Activated naive CD4-positive, alpha-beta T cell treated with anti-CD3 and anti-CD28 coated beads for 36 hours (primary cell): ENCODE measurements at regions not wholly inside any gene's neighbourhood (a gene's known extent, or its start where the extent isn't known, plus 50 kb on each side); places are given as distances from the start of the nearest gene placed in this dataset.

Experiments used
- CTCF ChIA-PET: fragments of 350-600 bp; sonication (Branson Sonifier 250); formaldehyde crosslinking; loops from one replicate; lab custom pipeline; 2021; ENCODE audit warnings: antibody characterized with exemption; lab: Charles Lee
- DNase-seq: peaks from one replicate; pipeline ENCODE4 v3.0.0-alpha.2; 2020
- H3K27ac Mint-ChIP-seq: one replicate; pipeline ENCODE4 v1.8.0; 2021; ENCODE audit warnings: mild to moderate bottlenecking, mixed read lengths
- H3K27me3 Mint-ChIP-seq: one replicate; pipeline ENCODE4 v1.8.0; 2021; ENCODE audit warnings: low read depth, mixed read lengths
- H3K36me3 Mint-ChIP-seq: one replicate; pipeline ENCODE4 v1.8.0; 2021; ENCODE audit warnings: low read depth, mixed read lengths
- H3K4me1 Mint-ChIP-seq: one replicate; pipeline ENCODE4 v1.8.0; 2021; ENCODE audit warnings: low read depth, mixed read lengths
- H3K4me3 Mint-ChIP-seq: one replicate; pipeline ENCODE4 v1.8.0; 2021; ENCODE audit warnings: mild to moderate bottlenecking, moderate library complexity, mixed read lengths
- H3K9me3 Mint-ChIP-seq: one replicate; pipeline ENCODE4 v1.8.0; 2021; ENCODE audit warnings: mixed read lengths
- intact Hi-C: fragments of 100-400 bp; cut with micrococcal nuclease; formaldehyde crosslinking; loops from one replicate; pipeline ENCODE4 v1.15.1; 2023

DNA sequence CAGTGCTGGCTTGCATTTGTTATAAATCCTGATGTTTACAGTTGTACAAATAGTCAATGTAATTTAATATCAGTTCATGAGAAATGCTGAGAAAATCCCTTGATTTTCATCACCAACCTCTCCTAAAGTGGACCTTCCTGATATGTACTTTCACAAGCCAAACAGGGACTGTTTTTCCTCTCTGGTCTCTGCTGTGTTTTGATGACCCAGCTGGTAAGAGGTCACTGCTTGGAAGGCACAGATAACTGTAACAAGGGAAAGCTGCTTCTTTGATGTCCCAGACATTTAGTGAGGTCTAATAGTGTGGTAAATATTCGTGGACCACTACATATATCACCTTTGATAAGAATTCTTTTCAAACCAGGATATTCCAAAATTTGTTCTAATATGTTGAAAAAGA is 68.7 kb upstream of the HAPLN1 start:
- intact Hi-C loops = no loop called here

DNA sequence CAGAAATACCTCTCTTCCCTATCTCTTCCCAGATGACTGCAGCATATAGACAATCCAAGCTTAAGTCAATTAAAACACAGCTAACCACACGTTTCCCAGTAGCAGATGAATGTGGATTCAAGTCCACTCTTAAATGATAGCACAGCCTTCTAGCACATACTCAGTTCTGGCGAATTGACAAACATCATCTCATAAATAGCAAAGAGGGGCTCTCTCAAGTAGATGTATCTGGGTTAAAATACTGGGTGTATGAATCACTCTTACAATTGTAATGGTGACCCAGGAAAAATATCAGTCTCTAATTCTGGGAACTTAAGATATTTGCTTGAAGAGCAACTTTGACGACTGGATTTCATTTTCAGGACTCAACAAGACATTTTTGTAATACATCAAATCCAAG is 67.0 kb upstream of the HAPLN1 start:
- no peaks in the 10 kb centered on the region for H3K9me3 Mint-ChIP-seq
- no peak overlapping the region for H3K4me3 Mint-ChIP-seq
- no peak for DNase-seq
- peaks cover 6% of the 10 kb centered on the region for H3K27me3 Mint-ChIP-seq
- H3K36me3 Mint-ChIP-seq = no peaks in the 10 kb centered on the region
- CTCF ChIA-PET = no interaction called here
- H3K4me1 Mint-ChIP-seq = no peaks in the 10 kb centered on the region
- intact Hi-C loops = no loop called here
- H3K27ac Mint-ChIP-seq = no peak overlapping the region

More for the DNA sequence above, 68.7 kb upstream of the HAPLN1 start:
- no peak for DNase-seq
- H3K27me3 Mint-ChIP-seq = peaks cover 6% of the 10 kb centered on the region
- no peaks in the 10 kb centered on the region for H3K9me3 Mint-ChIP-seq
- no peaks in the 10 kb centered on the region for H3K36me3 Mint-ChIP-seq
- H3K4me3 Mint-ChIP-seq = no peak overlapping the region
- H3K4me1 Mint-ChIP-seq = no peaks in the 10 kb centered on the region
- CTCF ChIA-PET = no interaction called here
- no peak overlapping the region for H3K27ac Mint-ChIP-seq

DNA sequence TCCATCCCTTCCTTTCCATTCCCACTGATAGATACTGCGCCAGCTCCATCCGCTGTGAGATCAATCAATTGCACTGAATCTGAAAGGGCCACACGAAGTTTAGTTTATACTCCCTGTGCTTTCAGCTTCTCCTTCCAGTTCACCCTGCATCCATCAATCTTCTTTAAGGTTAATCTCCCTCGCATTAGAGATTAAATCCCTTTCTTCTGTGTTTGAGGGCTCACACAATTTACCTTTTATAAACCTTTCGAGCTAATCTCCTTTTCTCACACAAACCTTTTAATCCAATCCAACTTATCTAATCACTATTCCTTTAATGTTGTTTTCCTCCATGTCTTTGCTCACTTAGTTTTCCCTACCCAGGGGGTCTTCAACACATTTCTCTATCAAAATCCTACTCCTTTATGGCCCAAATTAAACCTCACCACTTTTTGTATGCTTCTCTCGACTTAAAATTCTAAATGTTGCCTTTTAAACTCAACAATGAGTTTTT is 64.6 kb upstream of the HAPLN1 start:
- Mint-ChIP-seq H3K27ac (no peak overlapping the region), H3K9me3 (no peaks in the 10 kb centered on the region), H3K4me3 (no peak overlapping the region), H3K4me1 (no peaks in the 10 kb centered on the region), H3K36me3 (no peaks in the 10 kb centered on the region), H3K27me3 (peaks cover 4% of the 10 kb centered on the region)
- CTCF ChIA-PET = no interaction called here
- no peak for DNase-seq
- intact Hi-C loops = no loop called here

DNA sequence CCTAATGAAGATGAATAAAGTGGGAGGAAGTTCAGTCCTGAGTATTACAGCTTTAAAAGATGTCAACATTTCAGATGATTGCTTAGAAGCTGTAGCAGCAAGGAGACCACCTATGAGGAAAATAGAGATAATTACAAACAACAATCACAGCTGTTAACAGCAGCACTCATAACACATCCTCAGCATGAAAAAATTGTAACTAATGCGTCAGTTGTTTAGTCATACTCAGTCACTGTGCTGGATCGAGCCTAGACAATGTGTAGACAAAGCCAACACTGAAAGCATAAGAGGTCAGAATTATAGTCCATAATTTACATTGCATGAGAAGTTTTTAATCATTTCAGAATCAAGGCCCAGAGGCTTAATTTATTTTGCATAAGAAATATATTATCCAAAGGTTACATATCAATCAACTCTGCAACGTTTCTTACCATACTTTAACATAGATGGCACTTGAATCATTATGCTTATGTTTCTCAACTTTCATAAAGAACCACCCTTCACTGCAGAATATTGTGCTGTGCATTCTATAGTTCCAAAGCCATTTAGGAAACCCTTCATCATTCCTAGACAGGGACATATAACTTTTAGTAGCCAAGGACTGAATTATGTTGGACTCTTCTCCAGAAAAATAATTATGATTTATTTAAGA is 60.2 kb upstream of the HAPLN1 start:
- intact Hi-C loops = no loop called here
- no peak for DNase-seq
- Mint-ChIP-seq H3K4me1 (no peaks in the 10 kb centered on the region), H3K27ac (no peak overlapping the region), H3K27me3 (no peaks in the 10 kb centered on the region), H3K4me3 (no peak overlapping the region), H3K36me3 (no peaks in the 10 kb centered on the region), H3K9me3 (no peaks in the 10 kb centered on the region)
- CTCF ChIA-PET = no interaction called here

DNA sequence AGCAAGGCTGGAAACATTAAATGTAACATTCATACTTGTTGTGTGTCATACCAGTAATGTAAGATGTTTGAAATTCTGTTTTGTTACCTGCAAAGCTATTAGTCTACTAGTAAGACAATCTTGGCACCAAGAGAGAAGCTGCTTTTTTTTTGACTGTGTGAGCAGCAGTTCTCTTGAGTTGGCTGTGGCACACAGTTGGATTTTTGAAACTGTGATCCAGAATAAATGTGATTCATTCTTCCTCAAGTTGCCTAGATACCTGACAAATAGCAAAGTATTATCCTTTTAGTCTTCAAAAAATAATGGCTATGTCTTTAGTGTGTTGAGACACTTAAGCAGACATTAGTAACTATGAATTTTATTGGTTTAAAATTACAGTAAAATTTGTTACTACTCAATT is 57.2 kb upstream of the HAPLN1 start:
- intact Hi-C loops = no loop called here
- H3K27ac Mint-ChIP-seq = no peak overlapping the region
- H3K4me1 Mint-ChIP-seq = no peaks in the 10 kb centered on the region
- H3K4me3 Mint-ChIP-seq = no peak overlapping the region
- H3K27me3 Mint-ChIP-seq = no peaks in the 10 kb centered on the region
- no peaks in the 10 kb centered on the region for H3K36me3 Mint-ChIP-seq
- H3K9me3 Mint-ChIP-seq = no peaks in the 10 kb centered on the region
- CTCF ChIA-PET = no interaction called here
- DNase-seq = no peak

DNA sequence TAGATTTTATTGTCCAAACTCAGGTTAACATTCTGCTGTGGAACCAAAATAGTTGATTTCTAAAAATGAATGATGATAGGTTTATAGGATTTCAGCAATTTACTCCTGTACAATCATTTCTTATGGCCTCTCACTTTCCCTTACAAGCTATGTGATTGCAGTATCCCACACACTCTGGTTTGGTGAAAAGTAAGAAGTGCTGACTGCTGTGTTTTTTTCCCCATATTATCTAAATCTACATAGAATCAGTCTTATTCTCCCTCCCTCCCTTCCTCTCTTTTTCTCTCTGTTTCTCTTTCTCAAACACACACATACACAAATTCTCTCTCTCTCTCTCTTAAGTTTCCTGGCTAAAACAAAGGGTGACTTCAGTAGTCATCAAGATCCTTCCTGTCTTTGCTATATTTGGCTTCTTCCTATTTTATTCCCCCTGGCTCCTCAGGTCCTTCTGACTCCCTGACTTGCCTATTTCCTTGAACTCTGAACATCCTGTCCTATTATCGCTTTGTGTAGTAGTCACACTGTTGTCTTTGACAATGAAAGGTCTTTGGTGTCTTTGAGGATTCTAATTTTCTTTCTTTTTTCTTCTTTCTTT is 55.9 kb upstream of the HAPLN1 start:
- no peaks in the 10 kb centered on the region for H3K36me3 Mint-ChIP-seq
- no peak overlapping the region for H3K27ac Mint-ChIP-seq
- no peaks in the 10 kb centered on the region for H3K27me3 Mint-ChIP-seq
- DNase-seq = no peak
- CTCF ChIA-PET = no interaction called here
- H3K4me1 Mint-ChIP-seq = no peaks in the 10 kb centered on the region
- no peaks in the 10 kb centered on the region for H3K9me3 Mint-ChIP-seq
- no peak overlapping the region for H3K4me3 Mint-ChIP-seq
- intact Hi-C loops = no loop called here
